Stomach (tissue), 4 donors: ENCODE measurements at regions not wholly inside any gene's neighbourhood (a gene's known extent, or its start where the extent isn't known, plus 50 kb on each side); places are given as distances from the start of the nearest gene placed in this dataset.

Experiments
- POLR2AphosphoS5 ChIP-seq, 3 donors: sonication (generic); formaldehyde crosslinking; IDR thresholded peaks; one replicate each; pipeline ENCODE4 v1.6.1; 2016; ENCODE audit warnings: antibody characterized with exemption in 3 of 3
- TF ChIP-seq, protein P1 (sequence below), 7 experiments: fragments of 450-650 bp in 4 of 7; fragments of 200-600 bp in 3 of 7; sonication (generic) in 3 of 7; IDR thresholded peaks; one replicate each; pipeline ENCODE4 v1.5.1; 2016 to 2019; ENCODE audit warnings: antibody characterized with exemption in 7 of 7, control low read depth in 2 of 7, mild to moderate bottlenecking in 1 of 7

DNA sequence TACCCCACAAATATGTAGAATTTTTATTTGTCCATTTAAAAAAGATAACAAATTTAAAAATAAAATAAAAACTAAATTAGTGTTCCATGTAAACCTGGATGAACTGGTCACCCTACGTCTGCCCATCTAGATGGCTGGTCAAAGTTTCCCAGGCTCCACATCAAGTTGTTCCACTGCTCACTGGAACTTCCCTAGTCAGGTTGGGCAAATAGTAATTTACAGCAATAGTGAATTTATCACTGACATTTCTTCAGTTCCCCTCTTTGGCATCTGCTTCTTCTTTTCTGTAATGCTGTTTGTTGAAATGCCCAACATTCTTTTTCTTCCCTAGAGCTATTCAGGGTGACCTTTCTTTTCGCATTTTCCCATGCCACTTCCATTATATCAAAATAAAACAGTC is 272.7 kb upstream of the BTG1 start:
- TF ChIP-seq, protein P1, sequence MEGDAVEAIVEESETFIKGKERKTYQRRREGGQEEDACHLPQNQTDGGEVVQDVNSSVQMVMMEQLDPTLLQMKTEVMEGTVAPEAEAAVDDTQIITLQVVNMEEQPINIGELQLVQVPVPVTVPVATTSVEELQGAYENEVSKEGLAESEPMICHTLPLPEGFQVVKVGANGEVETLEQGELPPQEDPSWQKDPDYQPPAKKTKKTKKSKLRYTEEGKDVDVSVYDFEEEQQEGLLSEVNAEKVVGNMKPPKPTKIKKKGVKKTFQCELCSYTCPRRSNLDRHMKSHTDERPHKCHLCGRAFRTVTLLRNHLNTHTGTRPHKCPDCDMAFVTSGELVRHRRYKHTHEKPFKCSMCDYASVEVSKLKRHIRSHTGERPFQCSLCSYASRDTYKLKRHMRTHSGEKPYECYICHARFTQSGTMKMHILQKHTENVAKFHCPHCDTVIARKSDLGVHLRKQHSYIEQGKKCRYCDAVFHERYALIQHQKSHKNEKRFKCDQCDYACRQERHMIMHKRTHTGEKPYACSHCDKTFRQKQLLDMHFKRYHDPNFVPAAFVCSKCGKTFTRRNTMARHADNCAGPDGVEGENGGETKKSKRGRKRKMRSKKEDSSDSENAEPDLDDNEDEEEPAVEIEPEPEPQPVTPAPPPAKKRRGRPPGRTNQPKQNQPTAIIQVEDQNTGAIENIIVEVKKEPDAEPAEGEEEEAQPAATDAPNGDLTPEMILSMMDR (IDR thresholded peaks at IDR 0.05): no peak
- no peak for TF ChIP-seq POLR2AphosphoS5 (IDR thresholded peaks at IDR 0.05)
